HEK293T (cell line): ENCODE measurements at regions not wholly inside any gene's neighbourhood (a gene's known extent, or its start where the extent isn't known, plus 50 kb on each side); places are given as distances from the start of the nearest gene placed in this dataset.
A peak's percentile ranks its signal among the peaks of the same experiment; 100 is the strongest.
"Not testable (repeated sequence)": the region's sequence is repeated elsewhere in the genome, so short reads cannot be mapped to it uniquely, and the experiment has no call there.

Source experiments
- CTCF ChIA-PET: fragments of 350-600 bp; formaldehyde crosslinking; extraction: SDS; loops from one replicate; lab custom pipeline; 2021; ENCODE audit warnings: antibody characterized with exemption, inconsistent platforms; lab: Yijun Ruan, JAX
- POLR2A ChIA-PET: fragments of 350-600 bp; formaldehyde crosslinking; extraction: SDS; loops from one replicate; lab custom pipeline; 2020; ENCODE audit warnings: antibody characterized with exemption, inconsistent platforms; lab: Yijun Ruan, JAX
- DNase-seq: peaks from one replicate; pipeline ENCODE4 v3.0.0; 2012; ENCODE audit warnings: mixed read lengths; ENCODE audit errors: extremely low spot score
- ARNT ChIP-seq: fragments of 450-650 bp; IDR thresholded peaks from 2 replicates; pipeline ENCODE4 v1.6.1; 2017; ENCODE audit warnings: mild to moderate bottlenecking
- BHLHE40 ChIP-seq: fragments of 450-650 bp; IDR thresholded peaks from 2 replicates; pipeline ENCODE4 v1.6.1; 2016; ENCODE audit warnings: mild to moderate bottlenecking, moderate library complexity, borderline replicate concordance
- CTBP1 ChIP-seq: fragments of 450-650 bp; IDR thresholded peaks from 2 replicates; pipeline ENCODE4 v1.6.1; 2016; ENCODE audit warnings: borderline replicate concordance
- ELF4 ChIP-seq: fragments of 450-650 bp; IDR thresholded peaks from 2 replicates; pipeline ENCODE4 v1.6.1; 2017; ENCODE audit warnings: antibody characterized with exemption
- FOXA1 ChIP-seq: fragments of 450-650 bp; IDR thresholded peaks from 2 replicates; pipeline ENCODE4 v1.6.1; 2016; ENCODE audit warnings: mild to moderate bottlenecking
- FOXK2 ChIP-seq: fragments of 450-650 bp; IDR thresholded peaks from 2 replicates; pipeline ENCODE4 v1.6.1; 2016; ENCODE audit warnings: mild to moderate bottlenecking
- FOXM1 ChIP-seq: fragments of 450-650 bp; IDR thresholded peaks from 2 replicates; pipeline ENCODE4 v1.6.1; 2017; ENCODE audit warnings: mild to moderate bottlenecking, borderline replicate concordance
- HDGF ChIP-seq: fragments of 450-650 bp; IDR thresholded peaks from 2 replicates; pipeline ENCODE4 v1.6.1; 2017; ENCODE audit warnings: antibody characterized with exemption, borderline replicate concordance
- L3MBTL2 ChIP-seq: fragments of 450-650 bp; conservative IDR thresholded peaks from 2 replicates; pipeline ENCODE4 v1.6.1; 2016; ENCODE audit warnings: mild to moderate bottlenecking
- LEF1 ChIP-seq: fragments of 450-650 bp; IDR thresholded peaks from 2 replicates; pipeline ENCODE4 v1.6.1; 2017; ENCODE audit warnings: mild to moderate bottlenecking, borderline replicate concordance
- NFRKB ChIP-seq: fragments of 450-650 bp; IDR thresholded peaks from 2 replicates; pipeline ENCODE4 v1.6.1; 2016; ENCODE audit warnings: mild to moderate bottlenecking, moderate library complexity
- SP1 ChIP-seq: fragments of 450-650 bp; IDR thresholded peaks from 2 replicates; pipeline ENCODE4 v1.6.1; 2017
- SUZ12 ChIP-seq: fragments of 450-650 bp; IDR thresholded peaks from 2 replicates; pipeline ENCODE4 v1.6.1; 2016; ENCODE audit warnings: mild to moderate bottlenecking
- TARDBP ChIP-seq: fragments of 450-650 bp; IDR thresholded peaks from 2 replicates; pipeline ENCODE4 v1.6.1; 2016
- ZNF384 ChIP-seq: fragments of 450-650 bp; IDR thresholded peaks from 2 replicates; pipeline ENCODE4 v1.6.1; 2016
- TF ChIP-seq, protein P1 (sequence below): fragments of 450-650 bp; IDR thresholded peaks from 2 replicates; pipeline ENCODE4 v1.6.1; 2016

DNA sequence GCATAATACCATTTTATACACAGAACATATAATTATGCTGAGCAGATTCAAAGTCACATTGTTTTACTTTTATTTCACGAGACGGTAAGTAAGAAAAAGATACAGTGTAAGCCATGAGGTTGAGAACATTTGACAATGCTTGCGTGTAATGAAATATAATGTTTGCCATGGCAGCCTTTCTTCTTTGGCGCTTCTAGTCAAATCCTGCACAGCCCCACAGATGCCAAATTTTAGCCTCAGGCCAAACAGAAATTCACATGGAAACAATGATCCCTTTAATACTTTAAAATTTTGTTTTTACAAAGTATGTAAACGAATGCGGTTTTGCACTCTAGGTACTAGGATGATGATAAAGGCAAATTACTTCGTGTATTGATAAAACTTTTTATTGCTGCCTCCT lies 502.7 kb upstream of the SMIM31 start:
- POLR2A ChIA-PET = no interaction called here
- DNase-seq = no peak
- CTCF ChIA-PET = no interaction called here
- no peak for TF ChIP-seq ZNF384
- TF ChIP-seq FOXA1 = no peak
- no peak for TF ChIP-seq CTBP1
- no peak for TF ChIP-seq ARNT
- no peak for TF ChIP-seq SP1
- TF ChIP-seq, protein P1, sequence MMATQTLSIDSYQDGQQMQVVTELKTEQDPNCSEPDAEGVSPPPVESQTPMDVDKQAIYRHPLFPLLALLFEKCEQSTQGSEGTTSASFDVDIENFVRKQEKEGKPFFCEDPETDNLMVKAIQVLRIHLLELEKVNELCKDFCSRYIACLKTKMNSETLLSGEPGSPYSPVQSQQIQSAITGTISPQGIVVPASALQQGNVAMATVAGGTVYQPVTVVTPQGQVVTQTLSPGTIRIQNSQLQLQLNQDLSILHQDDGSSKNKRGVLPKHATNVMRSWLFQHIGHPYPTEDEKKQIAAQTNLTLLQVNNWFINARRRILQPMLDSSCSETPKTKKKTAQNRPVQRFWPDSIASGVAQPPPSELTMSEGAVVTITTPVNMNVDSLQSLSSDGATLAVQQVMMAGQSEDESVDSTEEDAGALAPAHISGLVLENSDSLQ = no peak
- TF ChIP-seq L3MBTL2 = no peak
- no peak for TF ChIP-seq BHLHE40
- no peak for TF ChIP-seq FOXK2
- TF ChIP-seq FOXM1 = no peak
- TF ChIP-seq LEF1 = no peak
- TF ChIP-seq ELF4 = no peak
- TF ChIP-seq HDGF = no peak
- no peak for TF ChIP-seq TARDBP
- no peak for TF ChIP-seq SUZ12
- TF ChIP-seq NFRKB = no peak

DNA sequence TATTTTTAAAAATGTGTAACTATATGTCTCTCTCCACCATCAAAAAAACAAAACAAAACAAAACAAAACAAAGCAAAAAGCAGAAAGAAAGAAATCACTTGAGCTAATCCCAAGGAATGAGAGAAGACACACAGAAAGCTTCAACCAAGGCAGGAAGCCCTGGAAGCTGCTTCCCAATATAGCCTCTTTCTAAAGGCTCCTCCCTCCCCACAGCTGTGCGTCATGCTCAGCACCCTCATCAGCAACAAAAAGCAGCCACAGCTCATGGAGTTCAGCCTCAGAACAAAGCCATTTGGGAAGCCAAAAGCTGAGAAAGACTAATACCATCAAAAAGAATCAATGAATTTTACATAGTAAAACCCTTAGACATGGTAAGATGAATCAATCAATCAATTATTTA lies 501.6 kb upstream of the SMIM31 start:
- peak; percentile 5 for DNase-seq
- ChIA-PET CTCF (no interaction called here), POLR2A (no interaction called here)
- TF ChIP-seq, protein P1 = no peak
- TF ChIP-seq ELF4 (no peak), ZNF384 (no peak), SP1 (no peak)

DNA sequence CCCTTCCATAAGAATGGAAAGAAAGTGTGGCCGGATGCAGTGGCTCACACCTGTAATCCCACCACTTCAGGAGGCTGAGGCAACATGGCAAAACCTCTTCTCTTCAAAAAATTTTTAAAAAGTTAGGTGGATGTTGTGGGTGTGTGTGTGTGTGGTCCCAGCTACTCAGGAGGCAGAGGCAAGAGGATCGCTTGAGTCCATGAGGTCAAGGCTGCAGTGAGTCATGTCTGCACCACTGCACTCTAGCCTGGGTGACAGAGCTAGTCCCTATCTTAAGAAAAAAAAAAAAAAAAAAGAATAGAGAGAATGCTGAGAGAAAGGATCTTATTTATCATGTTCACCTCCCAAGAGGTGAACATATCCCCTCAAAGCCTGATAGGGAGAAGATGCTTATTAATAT lies 492.1 kb upstream of the SMIM31 start:
- ChIA-PET POLR2A (no interaction called here), CTCF (no interaction called here)
- no peak for TF ChIP-seq SP1
- DNase-seq = no peak

DNA sequence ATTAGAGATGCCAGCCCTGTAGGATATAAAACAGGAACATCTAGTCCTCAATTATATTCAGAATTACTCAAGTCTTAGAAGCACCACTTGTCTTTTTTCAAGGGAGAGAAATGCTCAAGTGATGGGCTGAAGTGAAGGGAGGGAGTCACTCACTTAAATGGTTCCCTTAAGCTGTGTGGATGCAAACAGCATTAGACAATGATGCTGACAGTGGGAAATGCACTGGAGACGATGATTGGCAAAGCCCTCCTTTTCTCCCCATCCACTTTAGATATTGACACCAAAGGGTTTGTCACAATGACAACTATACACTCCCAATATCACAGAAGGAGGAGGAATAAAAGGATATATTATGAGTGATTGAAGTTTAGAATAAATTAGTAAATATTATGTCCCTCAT lies 491.4 kb upstream of the SMIM31 start:
- CTCF ChIA-PET, POLR2A ChIA-PET, DNase-seq: not testable (repeated sequence)

DNA sequence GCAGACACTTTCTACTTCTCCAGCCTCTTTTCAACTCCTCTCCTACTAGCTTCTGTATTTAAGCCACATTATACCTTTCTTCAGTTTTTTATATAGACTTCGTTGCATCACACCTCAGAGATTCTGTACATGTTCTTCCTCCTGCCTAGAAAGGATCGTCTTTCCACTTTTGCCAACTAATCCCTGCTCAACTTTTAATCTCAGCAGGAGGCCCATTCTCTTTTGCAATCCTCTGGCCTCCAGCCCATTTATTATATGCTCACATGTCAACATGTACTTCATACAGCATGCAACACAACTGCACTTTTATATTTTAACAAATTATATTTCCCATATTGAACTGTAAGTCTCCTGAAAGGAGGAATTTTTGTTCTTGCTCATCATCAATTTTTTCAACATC lies 476.5 kb upstream of the SMIM31 start:
- CTCF ChIA-PET, DNase-seq, POLR2A ChIA-PET: not testable (repeated sequence)

DNA sequence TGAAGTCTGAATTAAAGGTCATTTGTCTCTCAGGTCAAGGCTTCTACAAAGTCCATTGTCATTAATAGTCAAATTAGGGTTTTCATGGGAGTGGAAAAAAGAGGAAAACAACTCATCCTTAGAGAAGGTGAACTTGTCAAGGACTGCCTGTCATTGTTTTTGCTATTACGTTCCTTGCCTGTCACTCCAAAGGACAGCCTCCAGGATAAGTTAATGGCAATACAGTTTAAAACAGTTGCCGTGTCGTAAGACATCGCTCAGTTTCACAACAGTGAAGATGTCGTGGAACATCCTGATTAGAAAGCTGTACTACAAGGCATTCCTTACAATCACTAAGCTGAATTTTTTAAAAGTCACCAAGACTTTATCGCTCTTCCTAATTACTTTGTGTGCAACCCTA lies 466.8 kb upstream of the SMIM31 start:
- CTCF ChIA-PET = no interaction called here
- DNase-seq = no peak
- POLR2A ChIA-PET = no interaction called here
- TF ChIP-seq SP1 (no peak), NFRKB (no peak), ELF4 (no peak), FOXA1 (no peak), HDGF (no peak), CTBP1 (no peak), ARNT (no peak), L3MBTL2 (no peak)

DNA sequence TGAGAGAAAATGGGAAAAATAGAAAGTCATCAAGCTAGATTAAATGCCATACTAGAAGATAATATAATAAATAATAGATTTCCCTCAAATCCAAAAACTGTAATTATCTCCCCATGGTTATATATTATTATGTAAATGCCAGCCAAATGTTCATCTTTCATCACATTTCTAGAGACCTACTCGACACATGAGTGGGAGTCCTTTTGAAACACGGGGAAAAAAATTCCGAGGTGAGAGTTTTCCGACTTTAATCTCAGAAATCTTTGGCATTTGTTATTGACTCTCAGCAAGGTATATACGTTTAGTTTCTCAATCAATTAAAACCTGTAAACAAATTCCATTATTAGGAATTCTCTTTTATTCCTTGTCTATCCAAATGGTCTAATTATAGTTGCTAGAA lies 465.4 kb upstream of the SMIM31 start:
- no peak for DNase-seq
- ChIA-PET POLR2A (no interaction called here), CTCF (interaction anchor here (0.6 kb wide), 1 partner anchor 1762 kb away, joined by 3 read pairs; no protein-coding TSS in a partner anchor)
- TF ChIP-seq SUZ12 = no peak
- TF ChIP-seq ELF4 = no peak
- no peak for TF ChIP-seq HDGF
- no peak for TF ChIP-seq ZNF384
- TF ChIP-seq TARDBP = no peak
- TF ChIP-seq ARNT = no peak
- no peak for TF ChIP-seq CTBP1
- no peak for TF ChIP-seq L3MBTL2
- no peak for TF ChIP-seq FOXM1
- TF ChIP-seq FOXK2 = no peak
- TF ChIP-seq LEF1 = no peak
- no peak for TF ChIP-seq BHLHE40

DNA sequence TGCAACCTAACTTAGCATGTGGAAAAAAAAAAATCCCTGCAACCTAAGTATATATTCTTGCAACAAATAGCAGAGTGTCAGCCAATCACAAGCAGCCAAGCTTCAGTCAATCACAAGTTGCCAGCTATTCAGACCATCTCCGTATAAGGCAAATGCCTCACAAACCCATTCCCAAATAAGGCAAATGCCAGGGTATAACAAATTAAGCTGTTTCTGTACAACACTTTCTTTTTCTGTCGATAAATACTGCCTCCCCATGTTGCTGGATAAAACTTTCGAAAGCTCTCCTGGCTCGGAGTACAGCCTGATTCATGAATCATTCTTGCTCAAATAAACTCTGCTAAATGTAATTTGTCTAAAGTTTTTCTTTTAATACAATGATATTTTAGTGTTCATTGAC lies 460.7 kb upstream of the SMIM31 start:
- DNase-seq = no peak
- TF ChIP-seq, protein P1 = no peak
- TF ChIP-seq TARDBP (no peak), FOXA1 (no peak), LEF1 (no peak), FOXK2 (no peak), SUZ12 (no peak), SP1 (no peak), BHLHE40 (no peak), L3MBTL2 (no peak), ARNT (no peak), ELF4 (no peak), ZNF384 (no peak), HDGF (no peak), CTBP1 (no peak)
- POLR2A ChIA-PET = no interaction called here
- CTCF ChIA-PET = no interaction called here
